ENCODE measurements at regions not wholly inside any gene's neighbourhood (a gene's known extent, or its start where the extent isn't known, plus 50 kb on each side); places are given as distances from the start of the nearest gene placed in this dataset.

GRCh38 chr5:143456952-143457547 lies 53.6 kb upstream of the NR3C1 start:
- TF ChIP-seq POLR2AphosphoS5 (IDR thresholded peaks at IDR 0.05; ENCODE audit: borderline replicate concordance, low read depth, low read length), result no peak
- no peak for TF ChIP-seq FOXP2 (optimal IDR thresholded peaks at IDR 0.05; ENCODE audit: control extremely low read depth, extremely low read length, insufficient read depth)
- no peak for TF ChIP-seq EZH2 (IDR thresholded peaks at IDR 0.05)

Measured in SK-N-MC (cell line).